ENCODE measurements at regions not wholly inside any gene's neighbourhood (a gene's known extent, or its start where the extent isn't known, plus 50 kb on each side); places are given as distances from the start of the nearest gene placed in this dataset.
"Not testable (repeated sequence)": the region's sequence is repeated elsewhere in the genome, so short reads cannot be mapped to it uniquely, and the experiment has no call there.

GRCh38 chr2:77753710-77754345 is 231.7 kb upstream of the LRRTM4 start:
- not testable (repeated sequence) for TF ChIP-seq CTCF (IDR thresholded peaks at IDR 0.05; ENCODE audit: low read length); EZH2 (IDR thresholded peaks at IDR 0.05; ENCODE audit: borderline replicate concordance, low read length)

Measured in OCI-LY1 (cell line).